Upper lobe of right lung (tissue), 1 donor: ENCODE measurements at regions not wholly inside any gene's neighbourhood (a gene's known extent, or its start where the extent isn't known, plus 50 kb on each side); places are given as distances from the start of the nearest gene placed in this dataset.

Source experiments
- ATAC-seq: fragments of 200-7000 bp; cut with Tn5 transposase; one replicate; pipeline ENCODE4 v1.9.1; 2020; ENCODE audit warnings: mild to moderate bottlenecking, moderate library complexity
- DNase-seq: peaks from one replicate; pipeline ENCODE4 v3.0.0-alpha.2; 2020
- H3K27ac ChIP-seq: fragments of 200-600 bp; one replicate; pipeline ENCODE4 v1.8.0; 2022
- H3K27me3 ChIP-seq: fragments of 200-600 bp; one replicate; pipeline ENCODE4 v1.8.0; 2022; ENCODE audit warnings: mild to moderate bottlenecking
- H3K36me3 ChIP-seq: fragments of 200-600 bp; one replicate; pipeline ENCODE4 v1.8.0; 2022
- H3K4me1 ChIP-seq: fragments of 200-600 bp; one replicate; pipeline ENCODE4 v1.8.0; 2022
- H3K4me3 ChIP-seq: fragments of 200-600 bp; one replicate; pipeline ENCODE4 v1.8.0; 2022; ENCODE audit warnings: mild to moderate bottlenecking
- H3K9me3 ChIP-seq: fragments of 200-600 bp; one replicate; pipeline ENCODE4 v1.8.0; 2022
- intact Hi-C: fragments of 100-400 bp; cut with DNase I; formaldehyde crosslinking; loops from one replicate; pipeline ENCODE4 v1.11.0; 2022
- TF ChIP-seq, protein P1 (sequence below): fragments of 200-600 bp; IDR thresholded peaks from one replicate; pipeline ENCODE4 v1.8.0; 2022; ENCODE audit warnings: antibody characterized with exemption
- donor health status: DM: no; HTN: yes; CAD: no; lungs with severe emphysema.

DNA sequence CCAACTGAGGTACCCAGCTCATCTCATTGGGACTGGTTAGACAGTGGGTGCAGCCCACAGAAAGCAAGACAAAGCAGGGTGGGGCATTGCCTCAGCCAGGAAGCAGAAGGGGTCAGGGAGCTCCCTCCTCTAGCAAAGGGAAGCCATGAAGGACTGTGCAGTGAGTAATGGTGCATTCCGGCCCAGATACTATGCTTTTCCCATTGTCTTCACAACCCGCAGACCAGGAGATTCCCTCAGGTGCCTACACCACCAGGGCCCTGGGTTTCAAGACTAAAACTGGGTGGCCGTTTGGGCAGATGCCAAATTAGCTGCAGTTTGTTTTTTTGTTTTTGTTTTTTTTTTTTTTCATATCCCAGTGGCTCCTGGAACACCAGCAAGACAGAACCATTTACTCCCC lies 235.3 kb downstream of the TACR3 start:
- ATAC-seq, result no peak
- intact Hi-C loops, result no loop called here

DNA sequence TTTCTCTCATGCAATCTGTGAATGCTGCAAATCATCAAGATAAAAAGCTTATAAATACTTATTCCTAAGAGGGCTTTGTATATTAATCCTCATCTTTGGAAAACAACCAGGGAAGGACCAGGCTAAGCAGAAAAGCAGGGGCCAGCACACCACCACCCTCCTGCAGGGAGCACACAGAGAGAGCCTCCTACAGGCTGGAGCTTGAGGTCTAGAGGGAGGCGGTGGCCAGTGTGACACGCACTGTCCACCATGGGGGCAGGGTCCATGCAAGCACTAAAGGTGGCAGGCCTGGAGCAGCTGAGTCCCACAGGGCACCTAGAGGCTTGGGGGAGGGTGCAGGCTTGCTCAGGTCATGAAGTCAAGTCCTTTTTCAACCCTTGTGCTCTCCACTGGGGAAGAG lies 236.9 kb downstream of the TACR3 start:
- DNase-seq (no peak), ATAC-seq (peak; percentile 43)
- Histone ChIP-seq H3K36me3 (no peaks in the 10 kb centered on the region), H3K27ac (no peak overlapping the region), H3K4me1 (no peaks in the 10 kb centered on the region), H3K9me3 (no peaks in the 10 kb centered on the region), H3K4me3 (no peak overlapping the region), H3K27me3 (no peaks in the 10 kb centered on the region)
- TF ChIP-seq, protein P1, sequence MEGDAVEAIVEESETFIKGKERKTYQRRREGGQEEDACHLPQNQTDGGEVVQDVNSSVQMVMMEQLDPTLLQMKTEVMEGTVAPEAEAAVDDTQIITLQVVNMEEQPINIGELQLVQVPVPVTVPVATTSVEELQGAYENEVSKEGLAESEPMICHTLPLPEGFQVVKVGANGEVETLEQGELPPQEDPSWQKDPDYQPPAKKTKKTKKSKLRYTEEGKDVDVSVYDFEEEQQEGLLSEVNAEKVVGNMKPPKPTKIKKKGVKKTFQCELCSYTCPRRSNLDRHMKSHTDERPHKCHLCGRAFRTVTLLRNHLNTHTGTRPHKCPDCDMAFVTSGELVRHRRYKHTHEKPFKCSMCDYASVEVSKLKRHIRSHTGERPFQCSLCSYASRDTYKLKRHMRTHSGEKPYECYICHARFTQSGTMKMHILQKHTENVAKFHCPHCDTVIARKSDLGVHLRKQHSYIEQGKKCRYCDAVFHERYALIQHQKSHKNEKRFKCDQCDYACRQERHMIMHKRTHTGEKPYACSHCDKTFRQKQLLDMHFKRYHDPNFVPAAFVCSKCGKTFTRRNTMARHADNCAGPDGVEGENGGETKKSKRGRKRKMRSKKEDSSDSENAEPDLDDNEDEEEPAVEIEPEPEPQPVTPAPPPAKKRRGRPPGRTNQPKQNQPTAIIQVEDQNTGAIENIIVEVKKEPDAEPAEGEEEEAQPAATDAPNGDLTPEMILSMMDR, result no peak
- intact Hi-C loops, result no loop called here

More for the DNA sequence above, 235.3 kb downstream of the TACR3 start:
- no peaks in the 10 kb centered on the region for H3K9me3 ChIP-seq
- no peak overlapping the region for H3K4me3 ChIP-seq
- H3K4me1 ChIP-seq, result no peaks in the 10 kb centered on the region
- no peaks in the 10 kb centered on the region for H3K27me3 ChIP-seq
- no peak for DNase-seq
- H3K36me3 ChIP-seq, result no peaks in the 10 kb centered on the region
- H3K27ac ChIP-seq, result no peak overlapping the region
- TF ChIP-seq, protein P1, result no peak

DNA sequence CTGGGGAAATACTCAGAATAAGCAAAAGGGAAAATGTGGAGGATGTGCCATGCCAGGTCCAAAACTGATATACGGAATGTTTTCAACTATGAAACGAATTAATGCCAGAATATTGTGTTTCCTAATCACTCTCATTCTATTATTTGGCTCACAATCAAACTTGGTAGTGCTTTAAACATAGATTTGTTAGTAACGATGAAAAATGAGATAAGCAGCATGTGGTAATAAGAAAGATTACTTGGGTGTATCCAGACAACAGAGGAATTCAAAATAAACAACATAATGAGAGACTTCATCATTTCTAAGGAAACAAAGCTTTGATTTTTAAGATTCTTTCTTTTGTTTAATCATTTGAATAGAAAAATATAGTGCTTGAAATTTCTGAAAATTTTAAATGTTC lies 237.3 kb downstream of the TACR3 start:
- Histone ChIP-seq H3K36me3 (no peaks in the 10 kb centered on the region), H3K27me3 (no peaks in the 10 kb centered on the region), H3K27ac (no peak overlapping the region), H3K4me3 (no peak overlapping the region), H3K4me1 (no peaks in the 10 kb centered on the region), H3K9me3 (no peaks in the 10 kb centered on the region)
- DNase-seq (no peak), ATAC-seq (no peak)
- intact Hi-C loops, result no loop called here
- TF ChIP-seq, protein P1, result no peak

DNA sequence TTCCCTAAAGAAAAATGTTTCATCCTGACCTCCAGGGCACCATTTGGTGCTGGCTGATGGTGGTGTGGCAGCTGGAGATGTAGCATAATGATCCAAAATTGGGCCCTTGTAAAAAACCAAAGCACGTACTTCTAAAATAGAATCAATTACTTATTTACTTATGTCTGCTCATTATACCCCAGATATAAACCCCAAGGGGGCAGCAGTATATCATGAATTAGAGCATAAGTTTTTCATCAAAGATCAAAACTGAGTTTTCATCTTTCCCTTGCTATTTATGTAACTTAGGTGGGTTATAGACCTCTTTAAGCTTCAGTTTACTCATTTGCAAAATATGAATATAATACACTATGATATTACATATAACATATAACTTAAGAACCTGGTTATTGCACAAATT lies 241.1 kb downstream of the TACR3 start:
- no peaks in the 10 kb centered on the region for H3K27me3 ChIP-seq
- H3K9me3 ChIP-seq, result no peaks in the 10 kb centered on the region
- no peak overlapping the region for H3K27ac ChIP-seq
- no peaks in the 10 kb centered on the region for H3K36me3 ChIP-seq
- TF ChIP-seq, protein P1, result no peak
- no peak for DNase-seq
- no peak for ATAC-seq
- no peak overlapping the region for H3K4me3 ChIP-seq
- intact Hi-C loops, result no loop called here
- H3K4me1 ChIP-seq, result no peaks in the 10 kb centered on the region

DNA sequence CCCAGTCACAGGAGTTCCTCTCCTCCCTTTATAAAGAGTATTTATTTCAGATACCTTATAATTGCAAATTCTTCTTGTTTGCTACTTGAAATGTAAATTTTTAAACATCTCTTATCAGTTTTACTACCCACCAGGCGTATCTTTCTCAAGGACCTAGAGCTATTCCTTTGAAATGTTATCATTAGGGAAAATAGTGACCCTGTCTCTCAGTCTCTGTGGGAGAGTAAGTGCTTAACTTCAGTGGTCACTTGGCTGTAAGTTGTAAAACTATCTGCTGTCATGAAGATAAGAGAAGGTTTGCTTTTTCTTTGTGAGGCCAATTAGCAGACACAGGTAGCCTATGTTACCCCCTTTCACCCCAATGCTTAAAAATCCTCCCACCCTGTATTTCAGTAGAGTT lies 241.6 kb downstream of the TACR3 start:
- H3K27ac ChIP-seq, result no peak overlapping the region
- TF ChIP-seq, protein P1, result no peak
- no peaks in the 10 kb centered on the region for H3K36me3 ChIP-seq
- ATAC-seq (no peak), DNase-seq (no peak)
- no peaks in the 10 kb centered on the region for H3K27me3 ChIP-seq
- no peaks in the 10 kb centered on the region for H3K9me3 ChIP-seq
- intact Hi-C loops, result no loop called here
- no peaks in the 10 kb centered on the region for H3K4me1 ChIP-seq
- no peak overlapping the region for H3K4me3 ChIP-seq

DNA sequence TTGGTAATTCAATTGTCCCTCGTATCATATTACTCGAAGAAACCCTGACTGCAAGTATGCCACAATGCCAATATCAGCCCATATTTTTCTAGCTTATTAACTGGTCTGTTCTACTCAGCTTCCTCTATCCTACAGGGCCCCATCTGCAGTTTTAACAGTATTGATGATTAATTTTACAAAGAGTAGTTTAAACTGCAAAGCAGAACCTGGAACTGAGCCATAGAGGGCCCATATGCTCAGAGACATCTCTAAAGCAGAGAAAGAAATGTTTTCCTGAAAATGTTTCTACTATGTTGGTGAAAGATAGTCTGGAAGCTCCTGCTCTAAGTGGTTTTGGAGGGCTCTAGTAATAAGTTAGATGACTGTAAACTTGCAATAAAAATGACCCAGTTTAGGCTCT lies 259.4 kb upstream of the CENPE start:
- H3K27ac ChIP-seq, result no peak overlapping the region
- no peak overlapping the region for H3K4me3 ChIP-seq
- DNase-seq (no peak), ATAC-seq (no peak)
- intact Hi-C loops, result no loop called here
- H3K9me3 ChIP-seq, result no peaks in the 10 kb centered on the region
- H3K36me3 ChIP-seq, result no peaks in the 10 kb centered on the region
- H3K4me1 ChIP-seq, result no peaks in the 10 kb centered on the region
- no peaks in the 10 kb centered on the region for H3K27me3 ChIP-seq
- TF ChIP-seq, protein P1, result no peak
